C4-2B (cell line): ENCODE measurements at regions not wholly inside any gene's neighbourhood (a gene's known extent, or its start where the extent isn't known, plus 50 kb on each side); places are given as distances from the start of the nearest gene placed in this dataset.

Experiments
- H3K27ac ChIP-seq: fragments of 450-650 bp; 2 replicates; pipeline ENCODE4 v1.5.1; 2017
- CTCF ChIP-seq: fragments of 450-650 bp; conservative IDR thresholded peaks from 2 replicates; pipeline ENCODE4 v1.5.1; 2017; ENCODE audit warnings: mild to moderate bottlenecking
- ZFX ChIP-seq: fragments of 450-650 bp; IDR thresholded peaks from 2 replicates; pipeline ENCODE4 v1.6.1; 2017

- H3K27ac ChIP-seq, result no peak overlapping the region
- TF ChIP-seq ZFX, result no peak
- no peak for TF ChIP-seq CTCF
These were observed 55.2 kb downstream of the MAGEC2 start for GRCh38 chrX:142149919-142150318.

- TF ChIP-seq CTCF (no peak), ZFX (no peak)
- no peak overlapping the region for H3K27ac ChIP-seq
These were observed 70.6 kb downstream of the MAGEC2 start for GRCh38 chrX:142134533-142134932.

GRCh38 chrX:142096253-142096652 is 108.8 kb downstream of the MAGEC2 start:
- H3K27ac ChIP-seq, result no peak overlapping the region

GRCh38 chrX:142095651-142096245 is 109.3 kb downstream of the MAGEC2 start:
- TF ChIP-seq CTCF, result no peak
- TF ChIP-seq ZFX, result no peak
- no peak overlapping the region for H3K27ac ChIP-seq

More at GRCh38 chrX:142096253-142096652, 108.8 kb downstream of the MAGEC2 start:
- no peak for TF ChIP-seq CTCF
- no peak for TF ChIP-seq ZFX

GRCh38 chrX:142089193-142089592 is 115.9 kb downstream of the MAGEC2 start:
- no peak overlapping the region for H3K27ac ChIP-seq
- no peak for TF ChIP-seq ZFX
- peak; percentile 66 for TF ChIP-seq CTCF

GRCh38 chrX:142084611-142085010 is 120.5 kb downstream of the MAGEC2 start:
- no peak overlapping the region for H3K27ac ChIP-seq
- TF ChIP-seq CTCF (no peak), ZFX (no peak)

- H3K27ac ChIP-seq, result no peak overlapping the region
- TF ChIP-seq CTCF (no peak), ZFX (no peak)
These were observed 128.5 kb downstream of the MAGEC2 start for GRCh38 chrX:142076633-142077032.
